HL-60 (cell line): ENCODE measurements at regions not wholly inside any gene's neighbourhood (a gene's known extent, or its start where the extent isn't known, plus 50 kb on each side); places are given as distances from the start of the nearest gene placed in this dataset.

Experiments used
- DNase-seq, 2 experiments: peaks; one replicate each; pipeline ENCODE4 v3.0.0-alpha.2; 2010 to 2020; ENCODE audit warnings: low read depth in 1 of 2, low spot score in 1 of 2
- H3K27ac ChIP-seq: fragments of 250-450 bp; sonication (Bioruptor Pico); replicated peaks from 2 replicates; pipeline ENCODE4 v1.5.1; 2020; ENCODE audit warnings: mild to moderate bottlenecking, moderate library complexity
- H3K27me3 ChIP-seq: fragments of 250-450 bp; sonication (Bioruptor Pico); 2 replicates; pipeline ENCODE4 v1.5.1; 2021; ENCODE audit warnings: mild to moderate bottlenecking, moderate library complexity; ENCODE audit not compliant: insufficient read depth, poor library complexity, severe bottlenecking
- H3K4me3 ChIP-seq: replicated peaks from 2 replicates; pipeline ENCODE4 v1.5.1; 2011; ENCODE audit warnings: mild to moderate bottlenecking, control low read depth, low read length; ENCODE audit not compliant: insufficient read depth
- GABPA ChIP-seq: IDR thresholded peaks from 2 replicates; pipeline ENCODE4 v1.6.1; 2012; ENCODE audit warnings: low read depth
- POLR2AphosphoS5 ChIP-seq: IDR thresholded peaks from 2 replicates; pipeline ENCODE4 v1.6.1; 2012; ENCODE audit warnings: low read depth
- SPI1 ChIP-seq: IDR thresholded peaks from 2 replicates; pipeline ENCODE4 v1.6.1; 2012; ENCODE audit warnings: low read depth, mild to moderate bottlenecking, borderline replicate concordance
- TF ChIP-seq, protein P1 (sequence below): IDR thresholded peaks from one replicate; pipeline ENCODE4 v1.5.1; 2011; ENCODE audit warnings: low read length, control low read depth, inconsistent platforms; ENCODE audit not compliant: insufficient read depth
- TF ChIP-seq, protein P2 (sequence below): IDR thresholded peaks from 2 replicates; pipeline ENCODE4 v1.6.1; 2012; ENCODE audit warnings: low read depth; ENCODE audit not compliant: insufficient replicate concordance

DNA sequence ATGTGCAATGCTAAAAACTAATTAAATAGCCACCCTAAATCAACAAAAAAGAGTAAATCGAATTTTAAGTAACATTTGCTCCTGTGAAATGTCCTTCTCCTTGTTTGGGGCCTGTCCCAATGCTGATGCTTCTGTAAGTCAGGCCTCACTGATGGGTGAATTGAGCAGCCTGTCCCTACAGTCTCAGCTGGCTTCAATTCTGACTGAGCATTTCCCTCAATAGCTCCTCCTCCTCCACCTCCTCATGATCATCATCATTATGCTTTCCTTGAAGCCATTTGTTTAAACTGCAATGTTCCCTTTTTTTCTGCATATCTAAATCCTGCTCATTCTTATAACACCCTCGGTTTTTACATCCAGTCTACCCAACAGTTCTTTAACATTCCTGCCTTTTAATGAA lies 137.2 kb upstream of the CELF4 start:
- Histone ChIP-seq H3K27ac (no peak overlapping the region), H3K27me3 (no peaks in the 10 kb centered on the region), H3K4me3 (no peak overlapping the region)
- TF ChIP-seq, protein P1, sequence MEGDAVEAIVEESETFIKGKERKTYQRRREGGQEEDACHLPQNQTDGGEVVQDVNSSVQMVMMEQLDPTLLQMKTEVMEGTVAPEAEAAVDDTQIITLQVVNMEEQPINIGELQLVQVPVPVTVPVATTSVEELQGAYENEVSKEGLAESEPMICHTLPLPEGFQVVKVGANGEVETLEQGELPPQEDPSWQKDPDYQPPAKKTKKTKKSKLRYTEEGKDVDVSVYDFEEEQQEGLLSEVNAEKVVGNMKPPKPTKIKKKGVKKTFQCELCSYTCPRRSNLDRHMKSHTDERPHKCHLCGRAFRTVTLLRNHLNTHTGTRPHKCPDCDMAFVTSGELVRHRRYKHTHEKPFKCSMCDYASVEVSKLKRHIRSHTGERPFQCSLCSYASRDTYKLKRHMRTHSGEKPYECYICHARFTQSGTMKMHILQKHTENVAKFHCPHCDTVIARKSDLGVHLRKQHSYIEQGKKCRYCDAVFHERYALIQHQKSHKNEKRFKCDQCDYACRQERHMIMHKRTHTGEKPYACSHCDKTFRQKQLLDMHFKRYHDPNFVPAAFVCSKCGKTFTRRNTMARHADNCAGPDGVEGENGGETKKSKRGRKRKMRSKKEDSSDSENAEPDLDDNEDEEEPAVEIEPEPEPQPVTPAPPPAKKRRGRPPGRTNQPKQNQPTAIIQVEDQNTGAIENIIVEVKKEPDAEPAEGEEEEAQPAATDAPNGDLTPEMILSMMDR, result no peak
- TF ChIP-seq SPI1 (no peak), GABPA (no peak), POLR2AphosphoS5 (no peak)
- TF ChIP-seq, protein P2, sequence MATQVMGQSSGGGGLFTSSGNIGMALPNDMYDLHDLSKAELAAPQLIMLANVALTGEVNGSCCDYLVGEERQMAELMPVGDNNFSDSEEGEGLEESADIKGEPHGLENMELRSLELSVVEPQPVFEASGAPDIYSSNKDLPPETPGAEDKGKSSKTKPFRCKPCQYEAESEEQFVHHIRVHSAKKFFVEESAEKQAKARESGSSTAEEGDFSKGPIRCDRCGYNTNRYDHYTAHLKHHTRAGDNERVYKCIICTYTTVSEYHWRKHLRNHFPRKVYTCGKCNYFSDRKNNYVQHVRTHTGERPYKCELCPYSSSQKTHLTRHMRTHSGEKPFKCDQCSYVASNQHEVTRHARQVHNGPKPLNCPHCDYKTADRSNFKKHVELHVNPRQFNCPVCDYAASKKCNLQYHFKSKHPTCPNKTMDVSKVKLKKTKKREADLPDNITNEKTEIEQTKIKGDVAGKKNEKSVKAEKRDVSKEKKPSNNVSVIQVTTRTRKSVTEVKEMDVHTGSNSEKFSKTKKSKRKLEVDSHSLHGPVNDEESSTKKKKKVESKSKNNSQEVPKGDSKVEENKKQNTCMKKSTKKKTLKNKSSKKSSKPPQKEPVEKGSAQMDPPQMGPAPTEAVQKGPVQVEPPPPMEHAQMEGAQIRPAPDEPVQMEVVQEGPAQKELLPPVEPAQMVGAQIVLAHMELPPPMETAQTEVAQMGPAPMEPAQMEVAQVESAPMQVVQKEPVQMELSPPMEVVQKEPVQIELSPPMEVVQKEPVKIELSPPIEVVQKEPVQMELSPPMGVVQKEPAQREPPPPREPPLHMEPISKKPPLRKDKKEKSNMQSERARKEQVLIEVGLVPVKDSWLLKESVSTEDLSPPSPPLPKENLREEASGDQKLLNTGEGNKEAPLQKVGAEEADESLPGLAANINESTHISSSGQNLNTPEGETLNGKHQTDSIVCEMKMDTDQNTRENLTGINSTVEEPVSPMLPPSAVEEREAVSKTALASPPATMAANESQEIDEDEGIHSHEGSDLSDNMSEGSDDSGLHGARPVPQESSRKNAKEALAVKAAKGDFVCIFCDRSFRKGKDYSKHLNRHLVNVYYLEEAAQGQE, result no peak
- no peak for DNase-seq

DNA sequence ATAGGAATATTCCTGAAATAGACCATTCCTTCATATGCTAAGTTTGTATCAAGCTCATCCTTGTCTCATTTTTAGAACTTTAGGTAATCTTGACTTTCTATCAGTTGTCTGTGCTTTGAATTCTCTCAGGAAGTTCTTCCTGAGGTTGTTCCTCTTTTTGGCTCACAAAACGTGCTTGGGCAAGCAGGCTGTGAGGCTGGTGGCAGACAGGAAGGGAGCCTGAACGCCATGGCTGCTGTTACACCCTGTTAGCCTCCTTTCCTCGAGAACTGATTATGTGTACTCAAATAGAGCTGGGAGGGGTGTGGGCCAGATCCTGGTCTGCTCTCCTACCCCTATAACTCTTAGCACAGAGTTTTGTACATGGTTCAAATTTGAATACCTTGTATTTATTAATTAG lies 136.4 kb upstream of the CELF4 start:
- H3K27ac ChIP-seq, result no peak overlapping the region
- H3K27me3 ChIP-seq, result no peaks in the 10 kb centered on the region
- no peak for TF ChIP-seq GABPA
- TF ChIP-seq, protein P1, result no peak
- peak; percentile 79; the same call in 1 of the 2 replicates for TF ChIP-seq SPI1
- H3K4me3 ChIP-seq, result no peak overlapping the region
- DNase-seq, result peak in 1 of 2 experiments; percentile 79

DNA sequence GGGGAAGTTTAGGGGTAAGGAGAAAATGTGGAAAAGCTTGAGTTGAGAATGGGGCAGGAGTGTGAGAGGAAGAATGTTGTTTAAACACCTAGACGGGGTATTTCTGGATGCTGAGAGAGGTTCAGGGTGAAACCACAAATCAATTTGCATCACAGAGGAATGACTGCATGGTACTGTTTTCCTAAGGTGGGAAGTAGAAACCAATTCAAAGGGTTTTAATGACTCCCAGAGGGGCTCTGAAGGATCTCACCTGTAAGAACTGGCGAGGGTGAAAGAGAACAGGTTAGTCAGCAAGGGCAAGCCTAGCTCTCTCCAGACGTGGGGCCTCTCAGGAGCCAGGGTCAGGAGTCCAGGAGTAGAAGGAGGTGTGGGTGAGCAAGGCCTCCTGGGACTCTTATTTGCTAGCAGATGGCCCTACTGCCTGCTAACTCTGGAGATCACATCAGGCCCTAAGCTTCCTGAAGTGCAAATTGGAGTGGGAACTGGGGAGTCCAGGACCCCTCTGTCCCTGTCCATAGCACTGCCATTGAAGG lies 133.0 kb upstream of the CELF4 start:
- H3K4me3 ChIP-seq, result no peak overlapping the region
- TF ChIP-seq POLR2AphosphoS5, result no peak
- TF ChIP-seq, protein P1, result no peak
- TF ChIP-seq, protein P2, result no peak
- no peaks in the 10 kb centered on the region for H3K27me3 ChIP-seq
- no peak overlapping the region for H3K27ac ChIP-seq
- no peak for DNase-seq

DNA sequence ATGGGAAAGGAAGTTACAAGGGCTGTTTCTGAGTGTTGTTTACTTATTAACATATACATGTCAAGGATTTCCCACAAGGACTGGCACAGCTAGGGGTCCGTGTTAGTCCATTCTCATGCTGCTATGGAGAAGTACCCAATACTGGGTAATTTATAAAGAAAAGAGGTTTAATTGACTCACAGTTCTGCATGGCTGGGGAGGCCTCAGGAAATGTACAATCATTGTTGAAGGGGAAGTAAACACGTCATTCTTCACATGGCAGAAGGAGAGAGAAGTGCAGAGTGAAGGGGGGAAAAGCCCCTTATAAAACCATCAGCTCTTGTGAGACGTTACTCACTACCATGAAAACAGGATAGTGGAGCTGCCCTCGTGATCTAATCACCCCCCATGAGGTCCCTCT lies 128.9 kb upstream of the CELF4 start:
- DNase-seq, result no peak
- TF ChIP-seq, protein P1, result no peak
- TF ChIP-seq SPI1, result no peak
- TF ChIP-seq GABPA, result no peak
- TF ChIP-seq, protein P2, result no peak
- TF ChIP-seq POLR2AphosphoS5, result no peak
- H3K27ac ChIP-seq, result no peak overlapping the region
- no peaks in the 10 kb centered on the region for H3K27me3 ChIP-seq
- H3K4me3 ChIP-seq, result no peak overlapping the region
